SU-DHL-6 (cell line): ENCODE measurements at regions not wholly inside any gene's neighbourhood (a gene's known extent, or its start where the extent isn't known, plus 50 kb on each side); places are given as distances from the start of the nearest gene placed in this dataset.

Experiments
- H2AFZ ChIP-seq: fragments of 200-600 bp; sonication (generic); 2 replicates; pipeline ENCODE4 v1.6.1; 2014; ENCODE audit warnings: low read depth, mild to moderate bottlenecking, moderate library complexity, mixed read lengths, antibody characterized with exemption, low read length; ENCODE audit not compliant: severe bottlenecking
- H3F3A ChIP-seq: fragments of 200-600 bp; shearing (Covaris generic); 2 replicates; pipeline ENCODE4 v1.6.0; 2016; ENCODE audit warnings: antibody characterized with exemption, mild to moderate bottlenecking; ENCODE audit not compliant: insufficient read depth
- H3K27ac ChIP-seq: fragments of 200-600 bp; sonication (generic); 2 replicates; pipeline ENCODE4 v1.5.1; 2016; ENCODE audit warnings: low read depth, mild to moderate bottlenecking, low read length, moderate library complexity, mixed read lengths
- H3K27me3 ChIP-seq: fragments of 200-600 bp; sonication (generic), shearing (Covaris generic); 2 replicates; pipeline ENCODE4 v1.6.0; 2014; ENCODE audit warnings: mild to moderate bottlenecking, low read length
- H3K36me3 ChIP-seq: fragments of 200-600 bp; sonication (generic); 2 replicates; pipeline ENCODE4 v1.6.1; 2014; ENCODE audit warnings: mild to moderate bottlenecking, low read length, mixed read lengths
- H3K4me2 ChIP-seq: fragments of 300-600, 200-600 bp; shearing (Covaris generic), sonication (generic); 2 replicates; pipeline ENCODE4 v1.6.0; 2014; ENCODE audit warnings: low read length, low read depth, mild to moderate bottlenecking; ENCODE audit not compliant: poor library complexity, severe bottlenecking
- H3K4me3 ChIP-seq: fragments of 200-600 bp; sonication (generic); 2 replicates; pipeline ENCODE4 v1.5.1; 2014; ENCODE audit warnings: antibody characterized with exemption, low read length, mild to moderate bottlenecking, mixed read lengths; ENCODE audit not compliant: insufficient read depth, poor library complexity, severe bottlenecking
- H3K79me2 ChIP-seq: fragments of 200-600 bp; sonication (generic); 2 replicates; pipeline ENCODE4 v1.6.1; 2014; ENCODE audit warnings: mild to moderate bottlenecking, low read length, moderate library complexity; ENCODE audit not compliant: insufficient read depth
- H3K9ac ChIP-seq: fragments of 200-600 bp; sonication (generic); 2 replicates; pipeline ENCODE4 v1.7.0; 2014; ENCODE audit warnings: mild to moderate bottlenecking, low read length
- H3K9me2 ChIP-seq: fragments of 200-600 bp; sonication (generic); replicated peaks from 2 replicates; pipeline ENCODE4 v1.6.1; 2014; ENCODE audit warnings: low read length; ENCODE audit not compliant: insufficient read depth
- H3K9me3 ChIP-seq: fragments of 200-600 bp; sonication (generic); 2 replicates; pipeline ENCODE4 v1.6.1; 2014; ENCODE audit warnings: low read length, mixed read lengths; ENCODE audit not compliant: insufficient read depth
- H4K20me1 ChIP-seq: fragments of 200-600 bp; sonication (generic); 2 replicates; pipeline ENCODE4 v1.6.1; 2014; ENCODE audit warnings: low read depth, mild to moderate bottlenecking, antibody characterized with exemption, low read length, moderate library complexity, mixed read lengths
- CTCF ChIP-seq: fragments of 200-600 bp; sonication (generic); IDR thresholded peaks from one replicate; pipeline ENCODE4 v1.5.1; 2017; ENCODE audit warnings: antibody characterized with exemption, mild to moderate bottlenecking, low read length, moderate library complexity; ENCODE audit not compliant: insufficient read depth, poor library complexity, severe bottlenecking
- EZH2phosphoT487 ChIP-seq: fragments of 200-600 bp; sonication (generic), shearing (Covaris generic); conservative IDR thresholded peaks from 2 replicates; pipeline ENCODE4 v1.6.1; 2018; ENCODE audit warnings: mild to moderate bottlenecking, antibody characterized with exemption, low read length, moderate library complexity, mixed read lengths

- H3K4me3 ChIP-seq, result no peak overlapping the region
- no peak for TF ChIP-seq EZH2phosphoT487
- no peak for TF ChIP-seq CTCF
- H4K20me1 ChIP-seq, result no peaks in the 10 kb centered on the region
- H3K79me2 ChIP-seq, result no peaks in the 10 kb centered on the region
- H3K27me3 ChIP-seq, result no peaks in the 10 kb centered on the region
- no peaks in the 10 kb centered on the region for H3F3A ChIP-seq
- no peak overlapping the region for H2AFZ ChIP-seq
- no peaks in the 10 kb centered on the region for H3K9me2 ChIP-seq
- no peaks in the 10 kb centered on the region for H3K9me3 ChIP-seq
- no peaks in the 10 kb centered on the region for H3K36me3 ChIP-seq
- no peak overlapping the region for H3K27ac ChIP-seq
- H3K4me2 ChIP-seq, result no peak overlapping the region
- H3K9ac ChIP-seq, result no peak overlapping the region
Observed at GRCh38 chr4:24650849-24651640, 66.7 kb upstream of the DHX15 start.

- no peaks in the 10 kb centered on the region for H3F3A ChIP-seq
- TF ChIP-seq EZH2phosphoT487, result no peak
- TF ChIP-seq CTCF, result no peak
- no peaks in the 10 kb centered on the region for H3K27me3 ChIP-seq
- no peaks in the 10 kb centered on the region for H3K79me2 ChIP-seq
- H3K9ac ChIP-seq, result no peak overlapping the region
- no peaks in the 10 kb centered on the region for H3K9me2 ChIP-seq
- H2AFZ ChIP-seq, result no peak overlapping the region
- H4K20me1 ChIP-seq, result no peaks in the 10 kb centered on the region
- H3K4me2 ChIP-seq, result no peak overlapping the region
- H3K4me3 ChIP-seq, result no peak overlapping the region
- H3K36me3 ChIP-seq, result no peaks in the 10 kb centered on the region
- no peak overlapping the region for H3K27ac ChIP-seq
- no peaks in the 10 kb centered on the region for H3K9me3 ChIP-seq
Observed at GRCh38 chr4:24655326-24655725, 71.0 kb upstream of the DHX15 start.

DNA sequence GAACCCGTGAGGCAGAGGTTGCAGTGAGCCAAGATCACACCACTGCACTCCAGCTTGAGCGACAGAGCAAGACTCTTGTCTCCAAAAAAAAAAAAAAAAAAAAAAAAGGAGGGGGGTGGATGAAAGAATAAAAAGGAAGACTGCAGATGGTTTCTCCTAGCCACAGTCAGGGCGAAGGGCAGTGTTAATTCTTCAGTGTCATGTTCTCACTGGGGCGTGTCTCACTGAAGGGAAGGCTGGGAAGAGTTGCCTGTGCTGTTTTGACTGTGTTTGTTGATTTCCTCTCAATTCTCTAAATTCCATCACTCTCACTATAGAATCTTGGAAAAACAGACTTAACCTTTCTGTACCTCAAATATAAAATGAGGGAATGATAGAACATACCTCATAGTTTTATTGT lies 71.6 kb upstream of the DHX15 start:
- Histone ChIP-seq H3K79me2 (no peaks in the 10 kb centered on the region), H3K27ac (no peak overlapping the region), H3K27me3 (no peaks in the 10 kb centered on the region), H2AFZ (no peak overlapping the region), H3K9ac (no peak overlapping the region), H3K4me3 (no peak overlapping the region), H3K4me2 (no peak overlapping the region), H3K9me2 (no peaks in the 10 kb centered on the region), H3K9me3 (no peaks in the 10 kb centered on the region), H3K36me3 (no peaks in the 10 kb centered on the region), H4K20me1 (no peaks in the 10 kb centered on the region), H3F3A (no peaks in the 10 kb centered on the region)
- no peak for TF ChIP-seq CTCF
- TF ChIP-seq EZH2phosphoT487, result no peak
